DMS153 treated with DMSO at 0.1 percent for 48 hours (cell line): ENCODE measurements at regions not wholly inside any gene's neighbourhood (a gene's known extent, or its start where the extent isn't known, plus 50 kb on each side); places are given as distances from the start of the nearest gene placed in this dataset.
"Not testable (repeated sequence)": the region's sequence is repeated elsewhere in the genome, so short reads cannot be mapped to it uniquely, and the experiment has no call there.

ENCODE experiments used
- DNase-seq: peaks from one replicate; lab custom pipeline; 2025; ENCODE audit not compliant: unreplicated experiment; lab: John Stamatoyannopoulos, UW

DNA sequence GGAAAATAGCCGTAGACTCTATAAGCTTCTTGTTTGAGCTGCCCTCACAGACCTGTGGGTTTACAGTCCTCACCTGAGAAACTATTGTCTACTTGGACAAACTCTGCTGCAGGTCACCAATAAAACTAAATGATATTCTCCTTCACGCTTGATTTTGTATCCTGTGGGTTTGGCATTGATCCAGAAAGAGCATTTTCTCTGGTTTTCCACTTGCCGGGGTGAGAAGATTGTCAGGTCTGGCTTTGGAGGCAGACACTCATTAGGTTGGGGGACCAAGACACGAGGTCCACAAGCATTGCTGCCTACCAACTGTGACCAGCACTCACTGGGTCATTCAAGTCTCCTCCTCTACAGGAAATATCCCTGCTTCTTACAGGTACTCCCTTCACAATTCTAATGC, 68.5 kb downstream of the CDC14C start:
- DNase-seq, result no peak

DNA sequence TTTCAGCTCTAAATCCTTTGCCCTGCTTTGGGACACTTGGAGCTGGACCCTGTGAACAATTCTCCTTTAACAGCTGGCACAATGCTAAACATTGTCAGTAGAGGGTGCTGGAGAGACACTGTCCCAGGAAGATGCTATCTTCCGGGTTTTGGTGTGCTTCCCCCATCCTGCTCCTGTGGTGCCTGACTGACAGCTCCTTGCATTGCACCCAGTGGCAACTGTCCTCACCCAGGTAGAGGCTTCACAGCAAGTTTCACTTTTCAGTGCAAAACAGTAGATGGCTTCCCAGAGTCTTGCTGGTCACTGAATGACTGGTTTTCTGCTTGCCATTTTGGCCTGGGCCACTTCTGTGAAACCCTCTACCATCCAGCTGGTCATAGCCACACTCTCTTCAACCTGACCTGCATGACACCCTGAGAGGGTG, 77.3 kb downstream of the CDC14C start:
- peak; percentile 15 for DNase-seq

DNA sequence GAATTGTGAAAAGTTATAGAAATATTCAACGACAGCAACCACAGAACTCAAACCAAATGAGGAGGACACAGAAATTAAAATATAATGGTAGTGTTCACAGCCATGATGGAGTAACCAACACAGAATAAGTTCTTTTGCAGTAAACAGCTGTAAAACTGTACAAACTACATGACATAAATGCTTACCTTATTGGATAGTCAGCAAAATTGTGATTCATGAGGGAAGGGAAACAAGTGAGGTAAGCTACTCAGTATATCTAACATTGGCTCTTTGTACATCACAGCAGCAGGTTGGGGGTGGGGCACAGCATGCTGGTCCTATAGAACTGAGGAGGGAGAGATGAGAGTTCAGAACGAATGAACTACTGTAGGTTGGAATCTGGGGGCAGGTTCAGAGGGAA, 86.4 kb downstream of the CDC14C start:
- no peak for DNase-seq

DNA sequence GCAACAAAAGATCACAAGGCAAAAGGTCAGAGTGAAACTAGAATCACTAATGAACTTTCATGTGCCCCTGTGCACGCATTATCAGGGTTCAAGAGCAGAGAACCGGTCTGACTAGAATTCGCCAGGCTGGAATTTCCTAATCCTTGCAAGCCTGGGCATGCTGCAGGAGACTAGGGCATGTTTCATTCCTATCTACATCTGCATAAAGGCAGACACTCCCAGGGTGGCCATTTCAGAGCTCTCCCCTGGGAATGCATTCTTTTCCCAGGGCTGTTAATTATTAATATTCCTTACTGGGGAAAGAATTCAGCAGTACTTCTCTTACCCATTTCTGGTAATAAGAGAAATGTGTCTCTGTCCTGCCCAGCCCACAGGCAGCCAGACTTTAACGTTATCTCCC, 90.5 kb downstream of the CDC14C start:
- no peak for DNase-seq

DNA sequence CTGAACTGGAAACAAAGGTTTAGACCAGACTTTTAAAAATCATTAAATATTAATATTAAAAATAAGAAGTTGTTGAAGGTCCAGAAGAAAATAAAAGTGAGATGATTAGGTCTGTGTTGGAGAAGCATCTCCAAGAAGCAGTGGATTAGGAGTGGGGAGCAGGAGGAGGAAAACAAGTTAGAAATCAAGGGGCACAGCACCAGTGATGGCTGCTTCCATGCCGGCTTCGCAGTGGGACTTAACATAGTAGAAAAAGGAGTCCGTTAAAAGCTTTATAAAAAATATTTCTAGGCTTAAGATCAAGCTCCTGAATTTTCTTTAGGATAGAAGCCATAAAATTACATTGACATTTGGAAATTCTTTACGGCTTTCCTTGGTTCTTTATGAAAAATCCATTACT, 95.8 kb downstream of the CDC14C start:
- DNase-seq, result no peak

DNA sequence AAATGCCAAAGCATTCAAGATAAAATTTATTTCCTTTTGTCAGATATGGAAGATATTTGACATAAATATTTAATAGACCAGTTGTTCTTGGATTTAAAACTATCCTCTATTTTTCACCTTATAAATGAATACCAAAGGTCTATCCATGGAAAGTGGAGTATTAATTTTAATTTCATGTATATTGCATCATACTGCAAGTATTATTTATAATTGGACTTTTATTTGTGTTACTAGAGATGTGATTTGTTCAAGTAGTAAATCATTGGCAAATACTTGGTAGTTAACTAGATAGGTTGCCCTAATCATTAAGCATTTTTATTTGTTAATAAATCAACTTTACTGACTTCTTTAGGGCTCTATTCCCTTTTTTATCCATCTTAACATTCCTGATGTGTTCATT, 98.1 kb downstream of the CDC14C start:
- DNase-seq, result no peak

DNA sequence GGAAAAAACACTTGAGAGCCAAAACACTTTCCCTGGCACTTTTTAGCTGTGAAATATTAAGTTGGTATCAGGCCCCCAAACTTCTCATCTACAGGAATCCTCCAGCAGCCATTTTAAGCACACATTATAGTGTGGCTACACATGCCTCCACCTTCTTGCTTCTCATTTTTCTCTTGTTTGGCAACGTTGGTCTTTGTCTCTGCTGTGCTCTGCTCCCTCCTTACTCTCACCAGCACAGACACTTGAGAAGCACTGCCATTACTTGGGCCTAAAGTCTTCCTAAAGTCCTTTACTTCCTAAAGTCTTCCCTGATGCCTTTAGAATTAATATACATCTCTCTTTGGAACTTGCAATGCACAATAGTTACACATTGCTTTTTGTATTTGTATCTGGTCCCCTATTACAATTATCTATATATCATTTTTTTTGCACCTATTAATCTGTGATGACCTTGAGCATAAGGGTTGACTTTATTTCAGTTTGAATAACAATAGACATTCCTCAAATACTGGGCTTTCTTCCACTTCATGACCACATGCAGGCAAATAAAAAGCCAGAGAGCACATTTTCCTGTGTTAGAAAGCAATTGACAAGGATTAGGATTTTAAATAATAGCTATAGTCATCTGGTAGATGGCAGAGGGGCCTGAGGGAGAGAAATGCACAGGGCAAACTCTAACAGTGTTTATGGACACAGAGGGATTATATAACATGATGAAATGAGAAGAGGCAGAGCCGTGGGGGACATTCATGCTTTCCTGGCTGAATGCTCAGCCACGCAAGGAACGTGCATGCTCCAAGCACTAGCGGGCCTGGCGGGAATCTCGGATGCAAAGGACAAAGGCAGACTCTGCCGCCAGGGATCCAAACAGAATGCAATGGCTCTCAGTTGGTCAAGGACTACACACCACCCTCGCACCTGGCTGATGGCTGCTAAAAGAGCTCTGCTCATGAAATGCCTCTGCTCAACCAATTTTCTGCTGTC, 99.3 kb downstream of the CDC14C start:
- no peak for DNase-seq

DNA sequence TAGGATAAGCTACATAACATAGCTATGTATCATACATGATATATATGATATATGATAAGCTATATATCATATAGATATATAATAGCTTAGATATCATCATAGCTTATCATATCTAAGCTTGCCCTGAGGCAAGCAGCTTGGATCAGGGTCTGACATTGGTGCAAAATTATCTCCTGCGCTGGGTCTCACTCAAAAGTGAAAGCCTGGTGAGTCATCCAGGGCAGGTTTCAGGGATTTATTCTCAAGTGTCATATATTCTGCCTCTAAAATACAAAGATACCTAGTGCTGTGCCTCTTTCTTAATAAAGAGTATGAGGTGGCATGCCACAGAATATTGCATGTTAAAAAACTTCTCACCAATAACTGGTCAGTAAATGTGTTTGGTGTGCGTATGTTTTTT, 105.9 kb downstream of the CDC14C start:
- no peak for DNase-seq

DNA sequence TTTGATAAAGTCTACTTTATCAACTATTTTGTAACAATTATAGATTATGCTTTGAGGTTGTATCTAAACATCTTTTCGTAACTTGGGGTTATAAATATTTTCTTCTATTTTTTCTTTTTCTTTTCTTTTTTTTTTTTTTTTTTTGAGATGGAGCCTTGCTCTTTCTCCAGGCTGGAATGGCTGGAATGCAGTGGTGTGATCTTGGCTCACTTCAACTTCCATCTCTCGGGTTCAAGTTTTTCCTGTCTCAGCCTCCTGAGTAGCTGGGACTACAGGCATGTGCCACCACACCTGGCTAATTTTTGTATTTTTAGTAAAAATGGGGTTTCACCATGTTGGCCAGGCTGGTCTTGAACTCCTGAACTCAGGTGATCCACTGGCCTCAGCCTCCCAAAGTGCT, 108.8 kb downstream of the CDC14C start:
- not testable (repeated sequence) for DNase-seq

DNA sequence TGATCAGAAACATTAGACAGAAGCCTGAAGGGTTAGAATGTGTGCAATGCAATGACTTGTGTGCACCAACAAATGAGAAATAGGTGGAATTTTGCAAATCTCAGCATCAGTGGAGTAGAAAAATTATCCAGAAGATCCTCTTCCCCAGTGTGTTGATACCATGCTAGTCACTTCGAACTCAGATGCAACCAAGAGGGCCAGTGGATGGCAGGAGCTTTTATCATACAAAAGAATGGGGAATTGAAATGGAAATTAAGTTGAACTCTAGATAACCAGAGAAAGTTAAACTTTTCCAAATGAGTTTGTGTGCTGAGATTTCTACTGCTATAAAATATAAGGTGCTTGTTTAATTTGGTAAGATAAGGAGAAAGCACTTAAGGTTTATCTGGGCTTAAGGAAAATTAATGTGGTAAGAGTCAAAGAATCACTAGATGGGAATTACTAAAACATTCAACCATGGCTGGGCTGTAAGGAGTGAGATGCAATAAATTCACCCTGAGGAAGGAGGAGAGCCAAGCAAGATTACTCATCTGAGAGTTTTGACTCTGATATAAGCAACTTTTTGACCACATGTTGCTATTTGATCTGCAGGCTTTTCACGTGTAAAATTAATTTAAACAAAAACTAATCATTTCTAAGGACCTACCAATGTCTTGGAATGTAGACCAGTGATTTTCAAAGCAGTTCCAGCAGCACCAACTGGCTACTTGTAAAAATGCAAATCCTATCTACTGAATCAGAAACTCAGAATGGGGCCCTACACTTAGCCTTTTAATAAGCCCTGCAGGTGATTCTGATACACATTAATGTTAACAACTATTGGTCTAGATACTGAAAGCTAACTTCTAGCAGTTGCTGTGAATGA, 113.2 kb downstream of the CDC14C start:
- DNase-seq, result no peak

DNA sequence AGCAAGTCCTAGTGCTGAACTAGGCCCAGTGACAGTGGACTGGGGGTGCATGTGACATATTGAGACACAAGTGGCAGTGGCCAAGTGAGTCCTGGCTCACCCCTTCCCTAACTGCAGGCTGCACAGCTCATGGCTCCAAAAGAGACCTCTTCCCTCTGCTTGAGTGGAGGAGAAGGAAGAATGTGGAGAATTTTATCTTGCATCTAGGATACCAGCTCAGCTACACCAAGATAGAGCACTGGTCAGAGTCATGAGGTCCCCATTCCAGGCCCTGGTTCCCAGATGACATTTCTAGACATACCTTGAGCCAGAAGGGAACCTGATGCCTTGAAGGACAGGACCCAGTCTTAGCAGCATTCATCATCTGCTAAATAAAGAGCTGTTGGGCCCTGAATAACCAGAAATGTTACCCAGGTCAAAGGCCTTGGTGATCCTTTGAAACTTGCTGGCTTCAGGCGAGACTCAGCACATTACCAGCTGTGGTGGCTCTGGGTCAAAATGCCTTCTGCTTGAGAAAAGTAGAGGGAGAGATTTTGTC, 114.5 kb downstream of the CDC14C start:
- DNase-seq, result no peak

DNA sequence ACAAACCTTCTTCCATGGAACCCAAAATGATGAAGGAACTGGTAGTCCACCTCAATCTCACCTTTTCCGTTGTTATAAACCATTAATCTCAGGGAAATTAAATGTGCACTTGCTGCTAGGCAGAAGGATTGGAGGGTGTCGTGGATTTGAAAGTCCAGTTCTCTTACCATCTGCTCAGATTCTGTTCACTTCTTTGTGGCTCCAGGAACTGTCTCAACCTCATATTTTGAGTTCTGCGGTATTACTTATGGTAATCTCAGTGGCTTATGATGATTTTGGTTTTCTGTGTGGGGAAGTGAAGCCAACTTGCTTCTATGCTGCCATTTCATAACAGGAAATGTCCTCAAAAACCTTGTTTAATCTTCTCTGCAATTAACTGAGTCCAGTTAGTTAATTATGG, 136.4 kb downstream of the CDC14C start:
- no peak for DNase-seq

DNA sequence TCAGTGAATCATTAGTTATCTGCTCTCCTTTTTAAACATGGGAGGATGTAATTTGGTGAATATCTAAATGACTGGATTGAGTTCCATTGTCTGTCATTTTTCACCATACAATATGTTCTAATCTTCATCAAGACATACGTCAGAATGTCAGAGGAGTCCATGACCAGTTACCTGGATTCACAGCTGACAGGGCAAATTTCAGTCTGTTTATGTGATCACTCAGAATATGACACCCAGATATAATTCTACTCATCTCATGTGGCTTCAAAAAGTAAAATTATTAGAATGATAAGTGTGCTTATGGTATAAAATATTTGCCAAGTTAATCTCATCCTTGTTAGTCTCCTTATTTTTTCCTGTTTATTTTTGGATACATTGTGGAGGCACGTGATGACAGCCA, 150.2 kb downstream of the CDC14C start:
- DNase-seq, result no peak

DNA sequence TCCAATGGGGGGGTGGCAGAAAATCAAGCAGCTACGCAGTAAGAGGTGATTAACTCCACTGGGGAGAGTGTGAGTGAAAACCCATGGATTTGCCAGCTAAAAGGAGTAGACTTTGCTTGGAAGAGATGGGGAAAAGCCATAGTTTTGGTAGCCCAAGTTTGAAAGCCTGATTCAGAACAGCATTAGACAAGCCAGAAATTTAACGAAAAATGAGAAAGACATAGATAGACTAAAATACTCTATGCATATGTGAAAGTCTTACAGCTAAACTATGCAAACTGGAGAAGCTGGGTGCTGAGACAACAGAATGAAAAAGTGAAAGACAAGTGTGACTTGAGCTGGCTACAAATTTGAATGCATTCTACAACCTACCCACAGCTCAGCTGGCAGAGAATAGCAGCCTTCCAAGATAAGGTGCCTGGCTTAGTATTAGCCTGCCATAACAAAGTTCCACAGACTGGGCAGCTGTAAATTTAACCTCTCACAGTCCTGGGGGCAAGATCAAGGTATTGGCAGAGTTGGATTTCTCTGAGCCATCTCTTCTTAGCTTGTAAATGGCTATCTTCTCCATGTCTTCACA, 156.6 kb downstream of the CDC14C start:
- DNase-seq, result no peak

DNA sequence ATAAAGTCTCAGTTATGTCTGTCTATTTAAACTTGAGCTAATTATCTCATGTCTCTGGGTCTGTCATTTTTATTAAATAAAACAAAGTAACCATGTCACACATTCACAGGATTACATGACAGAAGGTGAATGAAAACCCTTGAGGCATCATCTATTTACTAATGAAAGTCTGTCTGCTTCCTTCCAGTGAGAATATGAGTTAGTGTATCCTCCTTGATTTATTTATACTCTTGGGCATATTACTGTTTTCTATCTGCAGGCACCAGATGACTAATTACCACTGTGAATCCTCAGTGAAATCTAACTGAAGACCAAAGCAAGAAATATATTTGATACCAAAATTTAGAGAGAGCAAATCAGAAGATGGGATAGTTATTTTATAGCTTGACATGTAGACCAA, 163.7 kb downstream of the CDC14C start:
- DNase-seq, result no peak

DNA sequence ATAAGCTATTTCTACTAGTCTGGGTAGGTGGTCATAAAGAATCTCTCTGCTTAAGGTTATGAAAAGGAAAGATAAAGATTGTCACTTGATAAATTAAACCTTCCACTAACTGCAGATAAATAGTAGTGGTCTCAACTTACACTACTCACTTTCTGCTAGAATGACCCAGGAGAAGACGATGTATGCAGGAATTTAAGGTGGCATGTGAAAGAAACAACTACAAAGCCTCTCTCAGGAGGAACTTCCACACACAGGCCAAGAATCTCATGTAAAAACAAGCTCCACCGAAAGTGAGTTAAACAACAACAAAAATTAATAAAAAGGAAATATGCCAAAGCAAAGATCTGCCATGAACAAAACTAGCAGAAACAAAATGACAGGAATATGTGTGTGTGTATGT, 165.4 kb downstream of the CDC14C start:
- no peak for DNase-seq

DNA sequence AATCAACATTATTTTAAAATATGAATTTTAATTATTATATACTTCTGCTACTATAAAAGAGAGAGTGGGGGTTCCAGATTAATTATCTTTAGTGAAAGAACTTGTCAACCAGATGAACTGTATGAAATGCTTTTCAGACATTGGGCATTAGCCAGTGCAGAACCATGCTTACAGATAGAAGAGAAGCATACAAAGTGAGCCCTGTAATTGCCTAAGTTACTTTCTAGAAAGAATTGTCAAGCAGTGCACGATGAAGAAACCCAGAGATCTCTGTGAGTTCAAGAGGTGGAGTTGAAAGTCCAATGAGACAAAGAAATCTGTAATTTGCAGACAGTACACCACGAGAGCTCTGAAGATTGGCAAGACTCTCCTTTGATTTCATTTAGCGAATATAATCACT, 166.7 kb downstream of the CDC14C start:
- DNase-seq, result no peak

DNA sequence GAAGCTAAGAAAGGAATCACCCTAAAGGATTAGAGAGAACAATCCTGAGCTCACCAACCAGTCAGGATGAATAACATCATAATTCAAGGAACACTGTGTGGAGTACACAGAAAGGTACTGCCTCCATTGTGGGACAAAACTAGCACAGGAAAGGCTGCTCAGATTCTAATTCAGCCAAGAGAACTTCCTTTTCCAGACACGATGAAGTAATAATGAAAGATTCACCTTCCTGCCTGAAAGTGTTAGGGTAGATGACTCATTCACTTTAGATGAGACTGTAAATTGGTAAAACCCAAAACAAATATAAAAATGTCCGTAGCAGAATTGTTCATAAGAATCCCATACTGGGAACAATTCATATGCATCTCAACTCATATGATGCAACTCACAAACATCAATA, 167.2 kb downstream of the CDC14C start:
- no peak for DNase-seq

DNA sequence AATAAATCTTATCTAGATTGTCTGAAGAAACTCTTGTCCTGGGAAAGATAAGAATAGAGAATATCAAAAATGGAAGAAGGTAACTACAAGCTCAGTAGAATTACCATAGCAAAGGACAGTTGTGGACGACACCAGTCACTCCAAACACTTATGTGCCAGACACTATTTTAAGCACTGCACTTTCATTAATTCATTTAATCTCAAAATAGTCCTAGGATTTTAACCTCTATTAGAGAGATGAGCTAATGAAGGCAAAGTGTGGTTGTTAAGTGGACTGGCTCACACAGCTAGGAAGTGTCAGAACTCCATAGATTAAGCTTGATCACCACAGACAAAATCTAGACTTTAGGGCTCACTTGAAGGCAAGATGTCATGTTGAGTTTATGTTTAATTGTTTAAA, 168.9 kb downstream of the CDC14C start:
- no peak for DNase-seq

DNA sequence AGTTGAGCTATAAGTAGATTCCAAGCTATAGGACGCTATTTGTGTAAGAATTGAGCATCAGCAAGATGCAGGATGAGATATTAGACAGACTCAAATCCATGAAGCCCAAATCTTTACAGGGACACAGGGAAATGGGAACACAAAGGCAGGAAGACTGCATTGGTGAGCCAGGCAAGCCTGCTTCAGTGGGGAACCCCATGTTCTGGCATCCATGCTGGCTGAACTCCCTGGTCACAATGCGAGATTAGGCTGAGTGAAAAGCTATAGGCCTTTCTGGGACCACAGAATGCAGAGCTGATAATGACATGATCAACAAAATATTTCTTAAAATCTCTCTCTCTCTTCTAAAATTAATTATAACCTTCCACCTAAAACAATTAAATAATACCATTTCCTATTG, 170.5 kb downstream of the CDC14C start:
- DNase-seq, result no peak

DNA sequence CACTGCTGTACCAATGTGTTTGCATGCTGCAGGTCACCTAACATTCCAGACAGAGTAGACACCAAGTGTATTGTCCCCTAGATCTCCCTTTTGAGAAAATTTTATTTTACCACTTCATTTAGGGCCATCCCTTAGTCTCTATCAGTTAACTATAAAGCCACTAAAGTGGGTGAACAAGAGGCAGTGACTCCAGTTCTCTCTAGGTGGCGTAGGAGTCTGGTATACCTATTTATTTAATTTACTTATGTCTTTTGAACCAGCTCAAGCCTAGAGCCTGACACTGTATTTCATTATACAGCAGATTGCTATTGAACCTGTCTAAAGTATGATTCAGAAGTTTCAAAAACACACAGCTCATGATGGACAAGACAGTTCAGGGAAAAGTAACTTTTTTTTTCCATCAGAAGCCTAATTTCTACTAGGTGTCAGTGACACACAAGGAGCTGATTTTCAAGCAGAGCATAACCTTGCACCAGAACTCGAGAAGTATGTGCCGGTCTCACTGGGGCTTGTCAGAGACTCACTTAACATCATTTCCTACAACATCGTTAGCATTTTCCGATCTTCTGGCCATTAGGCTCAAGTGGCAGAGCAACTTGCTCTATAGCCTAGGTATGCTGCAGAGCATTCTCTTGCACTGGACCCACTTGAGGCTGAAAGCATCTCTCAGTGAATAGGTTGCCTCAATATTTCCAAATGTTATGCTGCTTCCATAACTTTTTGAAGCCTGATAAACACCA, 175.4 kb downstream of the CDC14C start:
- peak; percentile 4 for DNase-seq
